ENCODE measurements at regions not wholly inside any gene's neighbourhood (a gene's known extent, or its start where the extent isn't known, plus 50 kb on each side); places are given as distances from the start of the nearest gene placed in this dataset.

- DNase-seq = no peak
Measured at GRCh38 chr14:98458702-98459101, 813.3 kb downstream of the BCL11B start.

- no peak for DNase-seq
Measured at GRCh38 chr14:98462908-98463307, 809.1 kb downstream of the BCL11B start.

- peak; percentile 57 for DNase-seq
Measured at GRCh38 chr14:98466807-98467206, 805.2 kb downstream of the BCL11B start.

- peak; percentile 83 for DNase-seq
Measured at GRCh38 chr14:98470663-98471062, 801.3 kb downstream of the BCL11B start.

- DNase-seq = no peak
Measured at GRCh38 chr14:98474900-98475299, 797.1 kb downstream of the BCL11B start.

GRCh38 chr14:98477935-98478334, 794.1 kb downstream of the BCL11B start:
- no peak for DNase-seq

- DNase-seq = no peak
Measured at GRCh38 chr14:98489115-98489514, 782.9 kb downstream of the BCL11B start.

GRCh38 chr14:98494582-98494981, 777.4 kb downstream of the BCL11B start:
- peak; percentile 71 for DNase-seq

- DNase-seq = peak; percentile 86
Measured at GRCh38 chr14:98498019-98498885, 773.7 kb downstream of the BCL11B start.

DNA sequence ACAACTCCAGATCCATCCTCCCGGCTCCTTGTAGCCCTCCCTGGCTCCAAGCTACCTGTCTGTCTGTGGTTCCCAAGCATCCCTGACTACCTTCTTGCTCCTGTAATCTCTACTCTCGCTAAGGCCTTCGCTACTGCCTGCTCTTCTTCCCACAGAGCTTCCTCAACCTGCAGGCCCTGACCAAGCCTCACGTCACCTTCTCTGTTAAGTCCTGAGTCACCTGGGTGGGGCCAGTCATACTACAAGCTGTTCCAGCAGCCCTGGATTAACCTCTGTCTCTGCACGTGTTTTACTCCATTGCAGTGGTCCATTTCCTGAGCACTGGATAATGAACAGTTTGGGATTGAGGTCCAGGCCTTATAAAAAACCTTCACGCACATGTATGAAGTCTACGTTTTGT, 770.7 kb downstream of the BCL11B start:
- peak; percentile 55 for DNase-seq

- peak; percentile 77 for DNase-seq
Measured at GRCh38 chr14:98501836-98502235, 770.2 kb downstream of the BCL11B start.

DNA sequence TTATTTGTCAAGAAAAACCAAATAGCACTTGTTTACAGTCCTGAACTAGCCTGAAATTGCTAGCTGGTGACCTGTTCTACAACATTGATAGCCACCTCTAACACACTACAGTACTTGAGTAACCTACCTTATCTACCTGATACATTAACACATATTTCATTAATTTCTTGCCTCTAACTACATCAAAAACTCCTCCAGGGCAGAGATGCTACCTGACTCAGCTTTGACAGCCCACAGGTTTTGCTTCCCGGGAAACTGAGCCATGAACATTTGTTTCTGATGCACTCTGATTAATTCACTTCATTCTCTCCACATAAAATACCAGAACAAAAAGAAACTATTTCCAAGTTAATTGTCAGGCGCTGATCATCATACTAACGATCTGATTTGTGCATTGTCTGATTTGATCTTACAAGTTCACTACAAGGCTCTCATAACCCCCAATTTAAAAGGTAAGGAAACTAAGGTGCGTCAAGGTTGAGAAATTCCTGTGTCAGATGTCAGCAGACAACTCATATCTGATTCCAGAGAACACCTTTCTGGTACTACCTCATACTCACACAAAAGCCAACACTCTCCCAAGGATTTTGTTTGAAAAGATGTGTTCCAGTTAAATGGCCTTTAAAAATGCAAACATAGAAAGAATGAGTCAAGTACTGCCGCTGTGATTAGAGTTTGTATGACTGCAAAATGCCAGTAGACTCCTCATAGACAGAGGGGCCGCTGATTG, 768.7 kb downstream of the BCL11B start:
- no peak for DNase-seq

DNA sequence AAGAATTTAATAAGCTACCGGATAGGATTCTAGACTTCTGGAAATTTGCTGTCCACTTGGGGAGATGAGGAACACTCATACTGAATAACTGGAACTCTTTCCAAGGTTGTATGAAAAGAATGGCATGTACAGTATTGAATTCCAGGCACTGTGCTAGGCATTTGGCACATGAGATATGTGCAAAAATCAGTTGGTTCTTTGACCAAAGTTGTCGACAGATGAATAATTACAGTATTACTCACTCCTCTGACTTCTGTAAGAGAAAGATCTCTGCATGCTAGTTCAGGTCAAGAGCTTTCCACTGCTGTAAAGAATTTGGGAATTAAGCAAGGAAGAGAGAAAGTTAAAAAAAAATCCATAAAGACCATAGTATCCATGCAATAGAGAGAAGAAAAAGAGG, 764.7 kb downstream of the BCL11B start:
- DNase-seq = no peak

DNA sequence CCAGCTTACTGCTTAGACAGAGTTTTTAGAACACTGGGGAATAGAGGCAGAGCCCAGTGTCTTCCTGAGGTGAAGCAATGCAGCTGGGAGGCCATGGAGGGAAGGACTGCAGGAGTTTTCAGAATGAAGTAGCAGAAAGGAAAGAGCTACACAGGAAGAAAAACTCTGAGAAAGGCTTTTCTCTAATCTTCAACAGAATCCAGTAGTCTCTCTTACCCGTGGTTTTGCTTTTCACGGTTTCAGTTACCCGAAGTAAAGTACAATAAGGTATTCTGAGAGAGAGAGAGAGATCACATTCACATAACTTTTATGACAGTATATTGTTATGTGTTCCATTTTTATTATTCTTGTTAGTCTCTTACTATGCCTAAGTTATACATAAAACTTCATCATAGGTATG, 761.6 kb downstream of the BCL11B start:
- DNase-seq = no peak

GRCh38 chr14:98512501-98513251, 759.3 kb downstream of the BCL11B start:
- no peak for DNase-seq

DNA sequence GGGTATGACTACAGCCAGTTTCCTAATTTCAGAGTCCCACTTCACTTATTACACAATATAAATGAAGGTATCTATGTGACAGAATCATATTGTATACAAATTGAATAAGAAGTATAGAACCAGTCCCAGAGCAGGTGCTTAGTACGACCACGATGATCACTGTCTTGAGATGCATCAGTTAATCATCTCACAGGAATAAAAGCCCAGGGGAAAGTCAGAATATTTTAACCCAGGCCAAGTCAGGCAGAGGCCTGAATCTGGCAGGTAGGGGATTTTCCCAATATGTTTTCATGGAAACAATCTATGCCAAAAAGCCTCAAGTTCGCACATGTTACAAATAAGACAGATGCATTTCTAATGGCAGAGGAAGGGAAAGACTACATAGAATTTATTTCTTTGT, 758.4 kb downstream of the BCL11B start:
- no peak for DNase-seq

DNA sequence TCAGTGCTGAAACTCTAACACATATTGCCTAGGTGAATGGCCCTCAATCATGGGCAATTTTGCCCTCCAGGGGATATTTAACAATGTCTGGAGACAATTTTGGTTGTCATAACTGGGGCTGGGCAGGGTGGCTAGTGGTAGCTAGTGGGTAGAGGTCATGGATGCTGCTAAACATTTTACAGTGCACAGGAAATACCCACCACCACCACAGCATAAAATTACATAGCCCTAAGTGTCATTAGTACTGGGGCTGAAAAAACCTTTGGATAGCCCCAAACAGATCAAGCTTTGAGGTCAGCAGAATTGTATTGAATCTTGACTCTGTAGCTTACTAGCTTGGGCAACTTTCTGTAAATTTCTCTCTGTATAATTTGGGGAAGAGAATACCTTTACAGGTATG, 758.0 kb downstream of the BCL11B start:
- no peak for DNase-seq

DNA sequence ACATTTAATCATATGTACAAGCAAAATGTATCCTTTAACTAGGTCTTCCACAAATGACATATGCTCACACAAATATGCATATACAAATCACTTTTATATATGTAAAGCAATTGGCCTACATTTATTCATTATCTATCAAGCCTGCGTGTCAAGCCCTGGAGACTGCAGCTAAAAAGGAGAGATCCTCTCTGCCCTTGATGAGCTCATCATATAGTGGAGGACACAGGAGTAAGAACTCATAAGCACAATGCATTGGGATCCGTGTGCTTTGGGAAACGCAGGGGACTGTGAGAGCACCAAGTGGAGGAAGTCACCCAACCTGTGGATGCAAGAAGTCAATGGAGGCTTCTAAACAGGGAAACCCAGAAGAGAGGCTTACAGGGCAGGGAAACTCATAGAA, 735.7 kb downstream of the BCL11B start:
- DNase-seq = no peak

DNA sequence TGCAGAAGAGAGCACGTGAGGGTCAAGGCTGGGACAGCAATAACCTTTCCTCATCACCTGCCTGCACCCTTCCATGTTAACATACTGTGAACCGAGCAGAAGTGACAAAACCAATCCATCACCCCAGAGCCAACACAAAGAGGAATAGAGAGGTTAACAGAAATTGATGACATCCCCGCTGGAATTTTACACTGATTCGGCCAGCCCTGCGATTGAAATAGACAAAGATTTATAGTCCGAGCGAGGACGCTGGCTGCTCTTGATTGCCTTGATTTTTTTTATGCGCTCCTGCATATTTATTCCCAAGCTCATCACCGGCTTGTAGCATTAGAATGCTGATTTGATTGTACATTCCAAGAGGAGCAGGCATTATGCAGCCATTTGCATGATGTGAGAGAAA, 729.7 kb downstream of the BCL11B start:
- DNase-seq = no peak

DNA sequence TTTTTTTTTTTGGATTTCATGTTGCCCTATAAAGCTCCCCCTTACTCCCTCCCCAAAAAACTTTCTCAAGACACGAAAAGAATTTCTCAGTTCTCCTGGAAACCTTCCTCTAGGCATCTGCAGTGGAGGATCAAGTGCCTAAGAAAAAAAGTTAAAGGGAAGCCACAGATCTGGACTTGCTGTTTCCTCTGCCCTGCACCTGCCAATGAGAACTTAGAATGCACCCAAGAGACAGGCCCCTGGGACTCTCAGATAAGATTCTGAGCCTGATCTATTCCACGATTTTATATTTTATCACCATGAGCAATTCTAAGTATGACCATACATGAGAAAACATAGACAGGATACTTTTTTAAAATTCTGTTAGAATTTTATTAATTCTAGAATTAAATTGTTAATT, 728.9 kb downstream of the BCL11B start:
- no peak for DNase-seq

GRCh38 chr14:98544174-98544573, 727.8 kb downstream of the BCL11B start:
- no peak for DNase-seq

DNA sequence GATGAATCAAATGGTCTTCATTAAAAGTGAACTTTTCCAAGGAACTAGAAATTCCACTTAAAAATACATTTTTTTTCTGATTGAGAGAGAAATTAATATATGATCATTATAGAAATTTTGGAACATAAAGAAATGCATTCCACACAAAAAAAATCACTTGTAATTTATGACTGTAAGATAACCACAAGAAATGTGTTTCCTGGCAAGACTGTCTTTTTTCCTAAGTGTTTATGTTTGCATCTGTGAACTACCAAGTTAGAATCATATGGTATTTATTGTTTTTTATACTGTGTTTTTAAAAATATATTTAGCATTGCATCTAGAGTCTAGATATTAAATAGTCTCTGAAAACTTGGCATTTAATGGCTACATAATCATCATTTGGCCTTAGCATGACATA, 726.8 kb downstream of the BCL11B start:
- DNase-seq = no peak

GRCh38 chr14:98548071-98548686, 723.8 kb downstream of the BCL11B start:
- DNase-seq = no peak
